GM13976 (cell line): ENCODE measurements at regions not wholly inside any gene's neighbourhood (a gene's known extent, or its start where the extent isn't known, plus 50 kb on each side); places are given as distances from the start of the nearest gene placed in this dataset.
A peak's percentile ranks its signal among the peaks of the same experiment; 100 is the strongest.

ENCODE experiments used
- DNase-seq: peaks from one replicate; pipeline ENCODE4 v3.0.0; 2012; ENCODE audit warnings: low spot score
- CTCF ChIP-seq: IDR thresholded peaks from 2 replicates; pipeline ENCODE4 v1.5.1; 2012; ENCODE audit warnings: borderline replicate concordance, mild to moderate bottlenecking; ENCODE audit not compliant: insufficient read depth; ENCODE audit errors: extremely low read depth, missing control alignments, control extremely low read depth
- in situ Hi-C: fragments of 300-500 bp; cut with MboI; formaldehyde crosslinking; loops from one replicate; pipeline ENCODE4 v1.12.0; 2022; ENCODE audit warnings: low sequenced_read_pairs, mixed read lengths, inconsistent platforms; ENCODE audit not compliant: unreplicated experiment

DNA sequence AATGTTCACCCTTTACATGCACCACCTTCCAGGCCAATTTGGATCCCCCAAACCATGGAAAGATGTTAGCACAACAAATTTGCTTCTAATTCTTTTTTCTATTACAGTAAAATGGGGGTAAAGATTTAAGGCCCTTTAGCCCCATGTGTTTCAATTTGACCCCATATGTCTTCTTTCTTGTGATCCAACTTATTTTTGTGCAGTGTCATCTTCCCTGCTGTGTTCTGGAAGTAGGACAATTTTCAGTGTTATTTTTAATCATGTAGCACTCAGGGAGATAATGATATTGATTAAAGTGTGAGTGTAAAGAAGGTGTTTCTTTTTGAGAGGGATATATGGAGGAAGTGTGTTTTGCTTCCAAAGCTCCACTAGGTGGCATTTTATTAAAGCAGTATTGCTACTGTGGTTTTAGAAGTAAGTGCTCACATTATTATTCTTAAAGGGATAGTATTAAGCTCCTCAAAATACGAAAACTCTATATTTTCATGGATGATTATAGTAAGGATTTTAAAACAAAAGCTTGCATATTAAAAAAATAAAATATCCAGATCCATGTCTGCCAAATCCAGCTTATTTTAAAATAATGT, 118.7 kb upstream of the ATP10B start:
- in situ Hi-C loops, result no loop called here
- DNase-seq, result no peak
- peak; percentile 21 for TF ChIP-seq CTCF

- TF ChIP-seq CTCF, result no peak
- in situ Hi-C loops, result no loop called here
- DNase-seq, result no peak
These were observed 117.6 kb upstream of the ATP10B start for GRCh38 chr5:160969645-160970044.

DNA sequence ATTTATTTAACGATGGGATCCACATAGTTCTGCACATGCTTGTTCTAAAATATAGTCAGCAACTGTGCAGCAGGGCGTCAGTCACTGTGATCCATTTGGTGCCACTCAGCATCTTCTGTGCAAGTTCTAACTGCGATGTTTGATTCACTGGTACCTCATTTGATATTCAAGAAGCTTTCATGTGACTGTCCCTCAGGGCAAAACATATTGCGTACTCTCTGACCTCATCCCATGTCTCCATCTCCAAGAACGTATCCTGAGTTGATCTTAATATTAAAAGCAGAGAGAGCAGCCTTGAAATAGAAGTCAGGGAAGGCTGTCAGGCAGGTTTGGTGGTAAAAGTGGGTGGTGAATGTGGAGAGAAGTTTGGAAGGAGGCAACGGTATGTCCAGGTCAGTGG, 116.5 kb upstream of the ATP10B start:
- in situ Hi-C loops, result no loop called here
- no peak for DNase-seq
- no peak for TF ChIP-seq CTCF

GRCh38 chr5:160966921-160967320, 114.9 kb upstream of the ATP10B start:
- TF ChIP-seq CTCF, result no peak
- no peak for DNase-seq
- in situ Hi-C loops, result no loop called here

DNA sequence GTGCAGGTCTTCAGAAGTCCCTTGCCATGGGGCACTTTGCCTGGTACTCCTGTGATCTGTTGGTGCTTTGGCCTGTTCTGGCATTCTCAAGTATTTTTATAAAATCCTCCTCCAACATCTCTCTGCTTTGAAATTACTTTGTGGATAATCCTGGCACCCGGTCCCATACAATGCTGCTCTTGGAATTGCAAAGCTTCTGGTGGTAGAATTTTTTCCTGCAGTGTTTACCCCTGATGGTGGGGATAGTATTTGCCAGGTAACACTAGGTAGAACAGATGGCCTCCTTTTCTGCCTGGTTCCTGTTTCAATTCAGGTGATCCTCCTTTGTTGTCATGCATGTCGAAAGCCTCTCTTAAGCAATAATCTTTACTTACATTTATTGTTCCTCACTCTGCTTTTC, 109.8 kb upstream of the ATP10B start:
- TF ChIP-seq CTCF, result no peak
- in situ Hi-C loops, result no loop called here
- DNase-seq, result no peak

- DNase-seq, result no peak
These were observed 109.0 kb upstream of the ATP10B start for GRCh38 chr5:160961038-160961437.

More at GRCh38 chr5:160961038-160961437, 109.0 kb upstream of the ATP10B start:
- TF ChIP-seq CTCF, result no peak
- in situ Hi-C loops, result no loop called here
